Stimulated activated CD4-positive, alpha-beta T cell treated with anti-CD3 and anti-CD28 coated beads, Interleukin-15, amount 100 ng/mL, for 1 hour (primary cell): ENCODE measurements at regions not wholly inside any gene's neighbourhood (a gene's known extent, or its start where the extent isn't known, plus 50 kb on each side); places are given as distances from the start of the nearest gene placed in this dataset.

ENCODE experiments used
- DNase-seq, 2 donors: peaks; one replicate each; pipeline ENCODE4 v3.0.0-alpha.2; 2020; ENCODE audit warnings: low read depth in 1 of 2, low spot score in 1 of 2

DNA sequence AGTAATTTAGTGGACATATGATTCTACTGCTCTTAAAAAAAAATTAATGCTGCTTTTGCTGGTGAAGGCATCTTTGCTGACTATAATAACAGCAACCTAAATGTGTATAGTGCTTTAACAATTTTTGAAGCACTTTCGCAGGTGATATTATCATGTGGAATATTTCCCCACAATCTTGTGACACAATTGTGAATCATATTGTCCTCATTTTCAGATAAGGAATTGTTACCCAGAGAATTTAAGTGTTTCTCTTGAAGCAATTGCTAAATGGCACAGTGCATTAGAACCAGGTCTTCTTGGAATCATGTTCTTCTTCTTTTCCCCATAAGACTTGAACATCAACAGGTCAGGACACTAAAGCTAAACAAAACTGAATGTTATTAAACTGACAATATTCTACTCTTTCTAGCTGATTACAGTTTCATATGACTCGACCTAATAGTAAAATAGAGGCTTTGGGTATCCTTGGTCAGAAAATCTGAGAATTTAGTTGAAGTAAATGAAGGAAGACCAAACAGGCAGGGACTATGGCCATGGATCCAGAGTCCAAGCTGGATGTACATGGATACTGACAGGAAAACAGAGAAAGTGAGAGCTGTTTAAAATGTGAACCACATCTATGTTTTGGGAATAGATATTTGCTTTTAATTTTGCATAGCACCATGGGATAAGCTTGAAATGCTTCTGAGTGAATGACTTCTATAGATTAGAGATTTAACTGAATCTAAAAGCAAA, 121.8 kb upstream of the SLC35B3 start:
- no peak for DNase-seq

- DNase-seq, result no peak
Measured at GRCh38 chr6:8556370-8557013, 121.1 kb upstream of the SLC35B3 start.

GRCh38 chr6:8551993-8552392, 116.6 kb upstream of the SLC35B3 start:
- no peak for DNase-seq

DNA sequence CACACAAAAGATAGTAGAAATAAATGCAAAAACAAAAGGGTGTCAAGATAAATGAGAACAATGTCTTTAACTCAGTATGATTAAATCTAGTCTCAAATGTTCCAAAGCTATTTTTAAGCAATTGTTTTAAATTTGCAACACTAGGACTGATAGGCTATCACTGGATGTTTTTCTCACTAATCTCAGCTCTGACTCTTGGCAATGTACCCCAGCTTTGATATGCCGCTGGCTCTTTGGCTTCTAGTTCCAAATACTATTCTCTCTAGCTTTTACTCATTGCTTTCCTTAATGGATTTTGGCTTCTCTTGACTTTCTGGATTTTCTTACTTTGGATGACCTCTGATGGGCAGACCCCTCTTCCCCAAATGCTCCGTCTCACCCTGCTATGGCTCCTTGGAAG, 116.0 kb upstream of the SLC35B3 start:
- DNase-seq, result no peak

- no peak for DNase-seq
Measured at GRCh38 chr6:8549074-8549790, 113.9 kb upstream of the SLC35B3 start.

- no peak for DNase-seq
Measured at GRCh38 chr6:8546496-8546895, 111.2 kb upstream of the SLC35B3 start.

DNA sequence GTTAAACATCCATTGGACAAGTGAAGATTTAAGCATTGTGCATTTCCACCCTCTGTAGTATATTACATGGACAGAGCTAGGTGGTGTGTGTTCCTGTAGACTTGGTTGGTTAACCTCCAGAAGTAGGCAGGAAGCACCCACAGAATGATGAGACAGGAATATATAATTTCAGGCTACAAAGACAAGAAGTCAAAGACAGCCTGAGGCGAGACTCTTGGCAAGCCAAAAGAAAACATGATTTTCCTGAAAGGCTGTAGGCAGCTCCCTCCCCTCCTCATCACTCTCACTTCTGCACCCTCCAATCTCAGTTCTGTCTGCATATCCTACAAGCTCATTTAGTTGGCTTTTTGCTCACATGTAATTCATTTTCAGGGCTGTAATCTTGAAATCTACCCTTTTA, 110.0 kb upstream of the SLC35B3 start:
- DNase-seq, result no peak

DNA sequence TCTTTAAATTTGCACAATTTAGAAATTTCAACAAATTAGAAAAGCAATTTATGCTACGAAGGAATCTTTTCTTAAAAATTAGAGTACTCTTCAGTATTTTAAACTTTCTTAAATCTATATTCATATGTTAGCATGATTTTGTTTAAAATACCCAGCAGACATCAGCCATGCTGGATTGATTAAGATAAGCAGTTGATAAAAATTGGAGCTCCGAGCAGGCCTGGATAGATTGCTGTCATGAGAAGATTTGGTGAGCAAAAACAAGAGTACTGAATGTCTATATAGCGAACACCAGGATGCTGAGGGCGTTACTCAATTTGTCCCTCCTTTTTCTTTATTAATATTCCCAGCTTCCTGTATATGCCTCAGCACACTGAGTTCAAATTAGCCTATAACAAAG, 108.4 kb upstream of the SLC35B3 start:
- no peak for DNase-seq

DNA sequence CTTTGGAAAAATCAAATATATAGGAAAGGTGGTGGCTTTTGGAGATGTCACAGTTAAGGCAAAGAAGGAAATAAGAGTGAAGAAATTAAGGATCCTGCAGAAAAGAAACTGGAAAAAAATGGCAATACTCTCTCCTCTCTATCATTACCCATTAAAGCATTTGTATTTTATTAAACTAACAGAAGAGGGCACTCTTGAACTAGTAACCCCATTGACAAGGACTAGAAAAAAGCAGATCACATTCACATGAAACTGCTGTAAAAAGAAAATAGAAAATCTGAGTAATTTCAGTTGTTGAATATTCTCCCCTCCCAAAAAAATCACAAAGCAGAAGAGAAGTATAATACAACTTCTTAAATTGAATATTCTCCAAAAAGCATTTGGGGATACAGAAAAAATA, 104.1 kb upstream of the SLC35B3 start:
- DNase-seq, result no peak

DNA sequence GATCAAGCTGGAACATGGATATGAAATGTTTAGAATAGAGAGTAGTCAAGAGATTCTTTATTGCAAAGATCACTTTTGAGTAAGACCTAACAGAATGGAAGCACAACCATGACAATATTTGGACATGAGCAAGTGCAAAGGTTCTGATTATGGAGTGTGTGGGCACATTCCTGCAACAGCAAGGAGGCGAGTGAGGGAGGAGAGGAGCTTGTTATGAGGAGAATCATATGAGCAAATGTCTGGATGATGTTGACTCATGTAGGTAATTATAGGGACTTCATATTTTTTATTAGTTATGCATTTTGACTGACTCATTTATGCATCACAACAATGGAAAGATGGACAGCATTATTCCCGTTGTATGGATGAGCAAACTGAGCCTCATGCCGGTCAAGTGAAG, 100.8 kb upstream of the SLC35B3 start:
- no peak for DNase-seq

GRCh38 chr6:8535519-8535918, 100.2 kb upstream of the SLC35B3 start:
- DNase-seq, result no peak

DNA sequence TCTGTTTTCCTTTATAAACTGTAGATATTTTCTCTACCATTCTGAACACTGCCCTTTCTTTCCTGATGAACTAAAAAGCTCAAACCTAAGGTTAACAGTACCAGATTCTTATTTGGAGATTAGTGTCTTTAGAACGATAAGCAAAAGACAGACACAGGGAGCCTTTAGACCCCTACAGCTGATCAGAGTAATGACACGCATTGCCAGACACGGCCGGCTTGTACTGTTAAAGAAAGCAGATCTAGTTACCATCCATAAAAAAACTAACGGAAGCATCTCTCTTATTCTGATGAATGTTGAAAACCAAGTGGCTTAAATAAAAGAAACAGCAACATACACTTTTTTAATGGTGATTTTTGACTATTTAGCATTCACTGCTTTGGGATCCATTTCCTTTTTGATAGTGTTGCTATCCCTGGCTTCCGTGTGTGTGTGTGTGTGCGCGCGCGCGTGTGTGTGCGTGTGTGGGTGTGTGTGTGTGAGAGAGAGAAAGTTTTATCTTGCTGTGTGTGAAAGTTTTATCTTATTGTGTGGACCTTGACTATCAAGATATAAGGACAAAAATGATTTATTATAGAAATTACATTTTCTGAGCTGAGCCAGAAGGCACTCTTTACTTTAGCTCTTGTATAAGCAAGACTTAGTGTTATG, 95.6 kb upstream of the SLC35B3 start:
- DNase-seq, result no peak

DNA sequence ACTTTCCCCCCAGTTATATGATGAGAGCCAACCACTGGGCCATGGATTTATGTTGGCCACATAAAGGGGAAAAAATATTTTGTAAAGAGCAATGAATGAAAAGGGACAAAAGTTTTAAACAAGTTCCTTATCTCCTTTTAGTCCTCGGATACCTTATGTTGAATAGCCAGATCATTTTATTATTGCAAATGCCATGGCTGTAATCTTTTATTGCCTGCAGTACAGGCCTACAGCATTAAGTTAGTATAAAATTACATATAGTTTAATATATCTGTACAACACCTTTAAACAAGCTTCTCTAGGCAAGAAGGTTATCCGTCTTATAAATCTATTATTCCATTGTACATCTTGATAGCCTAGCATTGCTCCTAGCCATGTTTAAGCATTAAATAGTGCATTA, 93.9 kb upstream of the SLC35B3 start:
- no peak for DNase-seq

GRCh38 chr6:8527818-8528217, 92.5 kb upstream of the SLC35B3 start:
- DNase-seq, result no peak

DNA sequence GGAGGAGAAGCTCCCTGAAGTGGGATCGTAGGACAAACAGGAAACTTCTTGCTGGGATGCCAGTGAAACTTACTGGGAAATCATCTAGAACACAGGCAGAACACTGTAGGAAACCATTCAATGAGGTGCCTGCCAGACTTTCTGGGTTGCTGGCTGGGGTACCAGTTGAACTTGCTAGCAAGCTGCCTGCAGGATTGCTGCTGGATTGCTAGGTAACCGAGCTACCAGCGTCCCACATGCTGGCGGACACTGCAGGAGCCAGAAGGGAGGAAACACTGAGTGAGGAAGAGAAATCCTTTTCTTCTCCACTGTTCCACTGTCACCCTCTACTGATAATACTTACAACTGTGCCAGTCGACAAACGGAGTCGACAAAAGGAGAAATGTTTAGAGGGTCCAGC, 91.3 kb upstream of the SLC35B3 start:
- no peak for DNase-seq

DNA sequence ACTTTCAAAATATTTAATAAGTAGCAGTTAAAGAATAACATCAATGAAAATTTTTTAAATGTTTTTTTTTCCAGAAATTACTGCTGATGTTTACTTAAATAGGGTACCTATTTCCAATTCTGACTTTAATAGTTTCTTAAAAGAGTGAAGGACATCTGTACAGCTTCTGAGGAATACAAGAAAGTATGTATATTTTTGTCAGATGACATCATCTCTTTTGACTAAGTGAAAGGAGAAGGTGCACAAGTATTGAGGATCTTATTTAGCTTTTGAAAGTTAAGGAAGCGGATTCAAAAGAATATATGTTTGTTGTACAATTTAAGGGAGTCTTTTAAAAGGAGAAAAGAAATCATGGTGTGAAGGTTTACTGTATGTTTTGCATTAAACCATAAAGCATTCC, 90.0 kb upstream of the SLC35B3 start:
- no peak for DNase-seq

GRCh38 chr6:8513174-8513573, 77.8 kb upstream of the SLC35B3 start:
- DNase-seq, result no peak

GRCh38 chr6:8507286-8507685, 71.9 kb upstream of the SLC35B3 start:
- DNase-seq, result no peak

- DNase-seq, result no peak
Measured at GRCh38 chr6:8506126-8506525, 70.8 kb upstream of the SLC35B3 start.

GRCh38 chr6:8499540-8499939, 64.2 kb upstream of the SLC35B3 start:
- DNase-seq, result no peak

- DNase-seq, result no peak
Measured at GRCh38 chr6:8494730-8495129, 59.4 kb upstream of the SLC35B3 start.
